CD4-positive, CD25-positive, alpha-beta regulatory T cell (primary cell): ENCODE measurements at regions not wholly inside any gene's neighbourhood (a gene's known extent, or its start where the extent isn't known, plus 50 kb on each side); places are given as distances from the start of the nearest gene placed in this dataset.
A peak's percentile ranks its signal among the peaks of the same experiment; 100 is the strongest.
"Not testable (repeated sequence)": the region's sequence is repeated elsewhere in the genome, so short reads cannot be mapped to it uniquely, and the experiment has no call there.

ENCODE experiments used
- ATAC-seq, 2 donors: fragments of 150-1000 bp; cut with Tn5 transposase; one replicate each; pipeline ENCODE4 v1.10.0; 2021; ENCODE audit warnings: low read depth in 2 of 2, moderate number of reproducible peaks in 2 of 2, moderate library complexity in 1 of 2
- DNase-seq, 3 donors: peaks; one replicate each; pipeline versions ENCODE4 v3.0.0 to v3.0.0-alpha.2; 2012 to 2022; ENCODE audit warnings: mixed read lengths in 1 of 3
- H3K27ac ChIP-seq: one replicate; pipeline ENCODE4 v1.7.0; 2013; ENCODE audit warnings: mild to moderate bottlenecking, low read length; ENCODE audit not compliant: insufficient read depth, poor library complexity, severe bottlenecking
- H3K27me3 ChIP-seq: one replicate; pipeline ENCODE4 v1.7.0; 2013; ENCODE audit warnings: low read length; ENCODE audit not compliant: control insufficient read depth, insufficient read depth
- H3K36me3 ChIP-seq: one replicate; pipeline ENCODE4 v1.7.0; 2013; ENCODE audit warnings: mild to moderate bottlenecking, low read length, moderate library complexity; ENCODE audit not compliant: control insufficient read depth, insufficient read depth
- H3K4me1 ChIP-seq: 2 replicates; pipeline ENCODE4 v1.7.0; 2013; ENCODE audit warnings: mild to moderate bottlenecking, low read length; ENCODE audit not compliant: insufficient read depth, control insufficient read depth, poor library complexity, severe bottlenecking
- H3K4me3 ChIP-seq: one replicate; pipeline ENCODE4 v1.7.0; 2013; ENCODE audit warnings: low read depth, mild to moderate bottlenecking, low read length, moderate library complexity
- H3K9me3 ChIP-seq, 2 experiments: 1 replicate in 1 of 2; 2 replicates in 1 of 2; pipeline ENCODE4 v1.7.0; 2013; ENCODE audit warnings: low read length in 2 of 2, mild to moderate bottlenecking in 1 of 2, moderate library complexity in 1 of 2; ENCODE audit not compliant: control insufficient read depth in 2 of 2
- H3K27ac Mint-ChIP-seq, 3 donors: one replicate each; pipeline ENCODE4 v1.8.0; 2020 to 2022; ENCODE audit warnings: mild to moderate bottlenecking in 3 of 3, mixed read lengths in 3 of 3, moderate library complexity in 2 of 3
- H3K27me3 Mint-ChIP-seq: one replicate; pipeline ENCODE4 v1.8.0; 2022; ENCODE audit warnings: mild to moderate bottlenecking, mixed read lengths
- H3K36me3 Mint-ChIP-seq: one replicate; pipeline ENCODE4 v1.8.0; 2020; ENCODE audit warnings: mixed read lengths
- H3K4me1 Mint-ChIP-seq, 4 donors: one replicate each; pipeline ENCODE4 v1.8.0; 2020 to 2022; ENCODE audit warnings: mixed read lengths in 4 of 4, mild to moderate bottlenecking in 1 of 4
- H3K4me3 Mint-ChIP-seq, 4 donors: one replicate each; pipeline ENCODE4 v1.8.0; 2020 to 2022; ENCODE audit warnings: mild to moderate bottlenecking in 4 of 4, mixed read lengths in 4 of 4, moderate library complexity in 3 of 4
- H3K9me3 Mint-ChIP-seq, 7 donors: one replicate each; pipeline ENCODE4 v1.8.0; 2020 to 2022; ENCODE audit warnings: mixed read lengths in 7 of 7, mild to moderate bottlenecking in 3 of 7, moderate library complexity in 2 of 7

DNA sequence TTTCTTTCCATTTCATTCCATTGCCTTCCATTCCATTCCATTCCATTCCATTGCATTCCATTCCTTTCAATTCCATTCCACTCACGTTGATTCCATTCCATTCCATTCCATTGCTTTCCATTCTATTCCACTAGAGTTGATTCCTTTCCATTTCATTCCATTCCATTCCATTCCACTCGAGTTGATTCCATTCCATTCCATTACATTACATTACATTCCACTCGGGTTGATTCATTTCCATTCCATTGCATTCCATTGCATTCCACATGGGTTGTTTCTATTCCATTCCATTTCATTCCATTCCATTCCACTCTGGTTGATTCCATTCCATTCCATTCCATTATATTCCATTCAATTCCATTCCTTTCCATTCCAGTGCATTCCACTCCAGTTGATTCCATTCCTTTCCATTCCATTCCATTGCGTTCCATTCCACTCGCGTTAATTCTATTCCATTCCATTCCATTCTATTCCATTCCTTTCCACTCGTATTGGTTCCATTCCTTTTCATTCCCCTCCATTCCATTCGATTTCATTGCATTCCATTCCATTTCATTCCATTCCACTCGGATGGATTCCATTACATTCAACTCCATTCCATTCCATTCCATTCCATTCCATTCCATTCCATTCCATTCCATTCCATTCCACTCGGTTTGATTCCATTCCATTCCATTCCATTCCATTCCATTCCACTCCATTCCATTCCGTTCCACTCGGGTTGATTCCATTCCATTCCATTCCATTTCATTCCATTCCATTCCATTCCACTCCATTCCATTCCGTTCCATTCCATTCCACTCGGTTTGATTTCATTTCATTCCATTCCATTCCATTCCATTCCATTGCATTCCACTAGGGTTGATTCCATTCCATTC is 1139.1 kb downstream of the RPIA start:
- peaks cover 0 to 22% of the 10 kb centered on the region in 2 experiments for H3K9me3 ChIP-seq
- H3K4me3 Mint-ChIP-seq, H3K4me3 ChIP-seq, H3K27ac ChIP-seq, H3K27me3 Mint-ChIP-seq, H3K27ac Mint-ChIP-seq, H3K27me3 ChIP-seq, H3K4me1 Mint-ChIP-seq, H3K4me1 ChIP-seq, H3K36me3 ChIP-seq, DNase-seq: not testable (repeated sequence)
- ATAC-seq: peak in 1 of 2 donors; percentile 8
- Mint-ChIP-seq H3K36me3 (peaks cover 11% of the 10 kb centered on the region), H3K9me3 (peaks cover 5 to 26% (median 16%) of the 10 kb centered on the region in 7 donors)

DNA sequence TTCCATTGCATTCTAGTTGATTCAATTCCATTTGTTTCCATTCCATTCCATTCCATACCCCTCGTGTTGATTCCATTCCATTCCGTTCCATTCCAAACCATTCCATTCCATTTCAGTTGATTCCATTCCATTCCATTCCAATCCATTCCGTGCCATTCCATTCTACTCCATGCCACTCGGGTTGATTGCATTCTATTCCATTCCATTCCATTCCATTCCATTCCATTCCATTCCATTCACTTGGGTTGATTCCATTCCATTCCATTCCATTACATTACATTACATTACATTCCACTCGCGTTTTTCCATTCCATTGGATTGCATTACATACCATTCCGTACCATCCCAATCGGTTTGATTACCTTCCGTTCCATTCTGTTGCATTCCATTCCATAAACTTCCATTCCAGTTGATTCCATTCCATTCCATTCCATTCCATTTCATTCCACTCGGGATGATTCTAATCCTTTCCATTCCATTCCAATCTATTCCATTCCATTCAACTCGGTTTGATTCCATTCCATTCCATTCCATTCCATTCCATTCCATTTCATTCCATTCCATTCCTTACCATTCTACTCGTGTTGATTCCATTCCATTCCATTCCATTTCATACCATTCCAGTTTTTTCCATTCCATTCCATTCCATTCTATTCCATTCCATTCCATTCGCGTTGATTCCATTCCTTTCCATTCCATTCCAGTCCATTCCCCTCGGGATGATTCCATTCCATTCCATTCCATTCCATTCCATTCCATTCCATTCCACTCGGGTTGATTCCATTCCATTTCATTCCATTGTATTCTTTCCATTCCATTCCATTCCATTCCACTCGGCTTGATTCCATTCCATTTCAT is 1140.4 kb downstream of the RPIA start:
- H3K9me3 Mint-ChIP-seq: peaks cover 5 to 34% (median 18%) of the 10 kb centered on the region in 7 donors
- no peak overlapping the region for H3K4me3 Mint-ChIP-seq
- Histone ChIP-seq H3K27ac (no peak overlapping the region), H3K4me3 (no peak overlapping the region), H3K27me3 (no peaks in the 10 kb centered on the region), H3K9me3 (peaks cover 8 to 32% of the 10 kb centered on the region in 2 experiments), H3K36me3 (no peaks in the 10 kb centered on the region), H3K4me1 (no peaks in the 10 kb centered on the region)
- no peak for DNase-seq
- H3K27ac Mint-ChIP-seq: no peak overlapping the region
- no peaks in the 10 kb centered on the region for H3K27me3 Mint-ChIP-seq
- no peak for ATAC-seq
- peaks cover 17% of the 10 kb centered on the region for H3K36me3 Mint-ChIP-seq
- peaks cover 0 to 7% (median 4%) of the 10 kb centered on the region in 4 donors for H3K4me1 Mint-ChIP-seq

DNA sequence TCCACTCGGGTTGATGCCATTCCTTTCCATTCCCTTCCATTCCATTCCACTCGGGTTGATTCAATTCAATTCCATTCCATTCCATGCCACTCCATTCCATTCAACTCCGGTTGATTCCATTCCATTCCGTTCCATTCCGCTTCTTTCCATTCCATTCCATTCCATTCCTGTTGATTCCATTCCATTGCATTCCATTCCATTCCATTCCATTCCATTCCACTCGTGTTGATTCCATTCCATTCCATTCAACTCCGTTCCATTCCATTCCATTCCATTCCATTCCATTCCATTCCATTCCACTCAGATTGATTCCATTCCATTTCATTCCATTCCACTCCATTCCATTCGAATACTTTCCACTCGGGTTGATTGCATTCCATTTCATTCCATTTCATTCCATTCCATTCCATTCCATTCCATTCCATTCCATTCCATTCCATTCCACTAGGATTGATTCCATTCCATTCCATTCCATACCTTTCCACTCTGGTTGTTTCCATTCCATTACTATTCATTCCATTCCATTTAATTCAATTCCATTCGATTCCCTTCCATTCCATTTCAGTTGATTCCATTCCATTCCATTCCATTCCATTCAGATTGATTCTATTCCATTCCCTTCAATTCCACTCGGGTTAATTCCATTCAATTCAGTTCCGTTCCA is 1141.8 kb downstream of the RPIA start:
- ATAC-seq: peak; percentile 49 to 57
- Mint-ChIP-seq H3K4me1 (peaks cover 0 to 7% (median 3%) of the 10 kb centered on the region in 4 donors), H3K4me3 (no peak overlapping the region), H3K36me3 (peaks cover 23% of the 10 kb centered on the region), H3K27ac (no peak overlapping the region), H3K27me3 (no peaks in the 10 kb centered on the region), H3K9me3 (peaks cover 5 to 42% (median 20%) of the 10 kb centered on the region in 7 donors)
- no peaks in the 10 kb centered on the region for H3K4me1 ChIP-seq
- DNase-seq: no peak
- no peaks in the 10 kb centered on the region for H3K27me3 ChIP-seq
- no peaks in the 10 kb centered on the region for H3K36me3 ChIP-seq
- H3K4me3 ChIP-seq: no peak overlapping the region
- H3K27ac ChIP-seq: no peak overlapping the region
- peaks cover 9 to 33% of the 10 kb centered on the region in 2 experiments for H3K9me3 ChIP-seq

DNA sequence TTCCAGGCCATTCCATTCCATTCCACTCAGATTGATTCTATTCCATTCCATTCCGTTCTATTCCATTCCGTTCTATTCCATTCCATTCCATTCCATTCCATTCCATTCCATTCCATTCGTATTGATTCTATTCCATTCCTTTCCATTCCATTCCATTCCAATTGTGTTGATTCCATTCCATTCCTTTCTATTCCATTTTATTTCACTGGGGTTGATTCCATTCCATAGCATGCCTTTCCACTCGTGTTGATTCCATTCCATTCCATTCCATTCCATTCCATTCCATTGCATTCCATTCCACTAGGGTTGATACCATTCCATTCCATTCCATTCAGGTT is 1142.3 kb downstream of the RPIA start:
- peaks cover 27% of the 10 kb centered on the region for H3K36me3 Mint-ChIP-seq
- no peak overlapping the region for H3K4me3 ChIP-seq
- H3K27ac ChIP-seq: no peak overlapping the region
- no peaks in the 10 kb centered on the region for H3K36me3 ChIP-seq
- H3K9me3 Mint-ChIP-seq: peaks cover 5 to 45% (median 20%) of the 10 kb centered on the region in 7 donors
- H3K4me1 ChIP-seq: no peaks in the 10 kb centered on the region
- H3K27me3 ChIP-seq: no peaks in the 10 kb centered on the region
- DNase-seq (no peak), ATAC-seq (no peak)
- H3K4me3 Mint-ChIP-seq: no peak overlapping the region
- no peak overlapping the region for H3K27ac Mint-ChIP-seq
- peaks cover 9 to 33% of the 10 kb centered on the region in 2 experiments for H3K9me3 ChIP-seq
- H3K27me3 Mint-ChIP-seq: no peaks in the 10 kb centered on the region
- peaks cover 0 to 7% (median 3%) of the 10 kb centered on the region in 4 donors for H3K4me1 Mint-ChIP-seq

DNA sequence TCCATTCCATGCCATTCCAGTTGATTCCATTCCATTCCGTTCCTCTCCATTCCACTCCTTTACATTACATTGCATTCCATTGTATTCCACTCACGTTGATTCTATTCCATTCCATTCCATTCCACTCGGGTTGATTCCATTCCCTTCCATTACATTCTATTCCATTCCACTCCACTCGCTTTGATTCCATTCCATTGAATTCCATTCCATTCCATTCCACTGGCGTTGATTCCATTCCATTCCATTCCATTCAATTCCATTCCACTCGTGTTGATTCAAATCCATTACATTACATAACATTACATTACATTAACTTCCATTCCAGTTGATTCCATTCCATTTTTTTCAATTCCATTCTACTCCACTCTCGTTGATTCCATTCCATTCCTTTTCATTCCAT is 1142.8 kb downstream of the RPIA start:
- Histone ChIP-seq H3K36me3 (no peaks in the 10 kb centered on the region), H3K27ac (no peak overlapping the region), H3K4me3 (no peak overlapping the region), H3K4me1 (no peaks in the 10 kb centered on the region), H3K9me3 (peaks cover 9 to 33% of the 10 kb centered on the region in 2 experiments), H3K27me3 (no peaks in the 10 kb centered on the region)
- ATAC-seq (no peak), DNase-seq (no peak)
- no peak overlapping the region for H3K4me3 Mint-ChIP-seq
- H3K27ac Mint-ChIP-seq: no peak overlapping the region
- peaks cover 0 to 6% (median 2%) of the 10 kb centered on the region in 4 donors for H3K4me1 Mint-ChIP-seq
- peaks cover 22% of the 10 kb centered on the region for H3K36me3 Mint-ChIP-seq
- H3K9me3 Mint-ChIP-seq: peaks cover 2 to 48% (median 20%) of the 10 kb centered on the region in 7 donors
- H3K27me3 Mint-ChIP-seq: no peaks in the 10 kb centered on the region

DNA sequence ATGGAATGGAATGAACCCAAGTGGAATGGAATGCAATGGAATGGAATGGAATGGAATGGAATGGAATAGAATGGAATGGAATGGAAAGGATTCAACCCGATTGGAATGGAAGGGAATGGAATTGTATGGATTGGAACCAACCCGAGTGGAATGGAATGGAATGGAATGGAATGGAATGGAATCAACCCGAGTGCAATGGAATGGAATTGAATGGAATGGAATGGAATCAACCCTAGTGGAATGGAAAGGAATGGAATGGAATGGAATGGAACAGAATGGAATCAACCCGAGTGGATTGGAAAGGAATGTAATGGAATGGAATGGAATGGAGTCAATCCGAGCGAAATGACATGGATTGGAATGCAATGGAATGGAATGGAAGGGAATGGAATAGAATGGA is 1144.9 kb downstream of the RPIA start:
- not testable (repeated sequence) for H3K4me3 Mint-ChIP-seq, DNase-seq, H3K27me3 Mint-ChIP-seq, H3K36me3 ChIP-seq, H3K4me1 ChIP-seq, H3K4me3 ChIP-seq, H3K27me3 ChIP-seq, H3K27ac ChIP-seq
- peaks cover 9 to 33% of the 10 kb centered on the region in 2 experiments for H3K9me3 ChIP-seq
- H3K27ac Mint-ChIP-seq: peak overlapping the region in 1 of 3 donors; percentile 0
- peaks cover 24% of the 10 kb centered on the region for H3K36me3 Mint-ChIP-seq
- H3K9me3 Mint-ChIP-seq: peaks cover 4 to 45% (median 19%) of the 10 kb centered on the region in 7 donors
- peaks cover 0 to 10% (median 1%) of the 10 kb centered on the region in 4 donors for H3K4me1 Mint-ChIP-seq
- peak; percentile 37 to 50 for ATAC-seq

DNA sequence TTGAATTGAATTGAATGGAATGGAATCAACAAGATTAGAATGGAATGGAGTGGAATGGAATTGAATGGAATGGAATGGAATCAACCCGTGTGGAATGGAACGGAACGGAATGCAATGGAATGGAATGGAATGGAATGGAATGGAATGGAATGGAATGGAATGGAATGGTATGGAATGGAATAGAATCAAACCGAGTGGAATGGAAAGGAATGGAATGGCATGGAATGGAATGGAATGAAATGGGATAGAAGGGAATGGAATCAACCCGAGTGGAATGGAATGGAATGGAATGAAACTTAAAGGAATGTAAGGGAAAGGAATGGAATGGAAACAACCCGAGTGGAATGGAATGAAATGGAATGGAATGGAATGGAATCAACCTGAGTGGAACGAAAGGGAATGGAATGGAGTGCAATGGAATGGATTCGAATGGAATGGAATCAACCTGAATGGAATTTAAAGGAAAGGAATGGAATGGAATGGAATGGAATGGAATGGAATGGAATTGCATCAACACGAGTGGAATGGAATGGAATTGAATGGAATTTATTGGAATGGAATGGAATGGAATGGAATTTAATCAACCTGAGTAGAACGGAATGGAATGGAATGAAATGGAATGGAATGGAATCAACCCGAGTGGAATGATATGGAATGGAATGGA is 1146.6 kb downstream of the RPIA start:
- Histone ChIP-seq H3K9me3 (peaks cover 9 to 20% of the 10 kb centered on the region in 2 experiments), H3K27me3 (no peaks in the 10 kb centered on the region), H3K36me3 (no peaks in the 10 kb centered on the region), H3K4me3 (no peak overlapping the region), H3K27ac (no peak overlapping the region), H3K4me1 (no peaks in the 10 kb centered on the region)
- ATAC-seq (peak in 1 of 2 donors; percentile 27), DNase-seq (no peak)
- Mint-ChIP-seq H3K9me3 (peaks cover 5 to 38% (median 26%) of the 10 kb centered on the region in 7 donors), H3K27me3 (no peaks in the 10 kb centered on the region), H3K4me1 (peaks cover 0 to 10% (median 1%) of the 10 kb centered on the region in 4 donors), H3K36me3 (peaks cover 24% of the 10 kb centered on the region), H3K4me3 (no peak overlapping the region), H3K27ac (no peak overlapping the region)
